HG03039 (cell line): ENCODE measurements at regions not wholly inside any gene's neighbourhood (a gene's known extent, or its start where the extent isn't known, plus 50 kb on each side); places are given as distances from the start of the nearest gene placed in this dataset.

Experiments used
- ATAC-seq: cut with Tn5 transposase; IDR thresholded peaks from one replicate; pipeline ENCODE4 v1.9.1; 2021; ENCODE audit warnings: mild to moderate bottlenecking, moderate library complexity; ENCODE audit not compliant: unreplicated experiment

GRCh38 chr18:33870059-33870458 lies 292.0 kb downstream of the ASXL3 start:
- ATAC-seq = no peak

DNA sequence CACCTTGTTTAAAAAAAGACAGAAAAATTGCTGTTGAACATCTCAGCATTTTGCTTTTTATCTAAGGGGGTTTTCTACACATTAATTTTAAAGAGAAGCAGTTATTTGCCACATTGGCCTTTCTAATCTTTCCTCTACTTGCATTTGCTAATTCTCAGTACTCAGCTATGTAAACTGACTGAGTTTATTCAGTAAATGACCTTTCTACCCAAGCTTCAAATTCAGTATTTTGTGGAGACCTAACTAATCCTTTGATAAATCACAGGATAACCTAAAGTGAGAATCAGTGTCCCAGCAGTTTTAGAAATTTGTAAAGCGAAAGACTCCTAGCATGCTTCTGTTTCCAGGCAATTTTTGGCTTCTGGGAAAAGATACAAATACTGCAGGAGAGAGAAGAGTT lies 288.4 kb downstream of the ASXL3 start:
- no peak for ATAC-seq

DNA sequence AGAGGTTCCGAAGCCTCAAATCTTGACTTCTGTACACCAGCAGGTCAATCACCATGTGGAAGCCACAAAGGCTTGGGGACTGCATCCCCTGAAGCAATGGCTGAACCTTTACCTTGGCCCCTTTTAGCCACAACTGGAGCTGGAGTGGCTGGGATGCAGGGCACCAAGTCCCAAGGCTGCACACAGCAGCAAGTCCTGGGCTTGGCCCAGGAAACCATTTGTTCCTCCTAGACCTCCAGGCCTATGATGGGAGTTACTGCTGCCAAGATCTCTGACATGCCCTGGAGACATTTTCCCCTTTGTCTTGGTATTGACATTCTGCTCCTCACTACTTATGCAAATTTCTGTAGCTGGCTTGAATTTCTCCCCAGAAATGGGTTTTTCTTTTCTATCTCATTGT lies 285.9 kb downstream of the ASXL3 start:
- ATAC-seq = no peak

DNA sequence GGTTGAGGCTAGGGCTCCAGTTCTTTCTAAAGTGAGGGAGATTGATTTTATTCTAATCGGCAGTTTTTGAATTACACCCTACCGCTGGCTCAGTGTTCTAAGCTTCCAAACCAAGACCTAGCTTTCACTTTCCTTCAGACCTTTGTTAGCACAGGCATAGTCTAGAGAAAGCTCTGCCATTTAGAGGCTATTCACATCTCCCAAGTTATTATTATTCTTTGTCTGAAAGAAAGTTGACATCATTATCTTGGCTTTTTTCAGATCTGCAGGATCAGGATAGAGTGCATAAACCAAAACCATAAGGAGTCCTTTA lies 276.8 kb downstream of the ASXL3 start:
- no peak for ATAC-seq

GRCh38 chr18:33854086-33854826 lies 276.2 kb downstream of the ASXL3 start:
- ATAC-seq = no peak

DNA sequence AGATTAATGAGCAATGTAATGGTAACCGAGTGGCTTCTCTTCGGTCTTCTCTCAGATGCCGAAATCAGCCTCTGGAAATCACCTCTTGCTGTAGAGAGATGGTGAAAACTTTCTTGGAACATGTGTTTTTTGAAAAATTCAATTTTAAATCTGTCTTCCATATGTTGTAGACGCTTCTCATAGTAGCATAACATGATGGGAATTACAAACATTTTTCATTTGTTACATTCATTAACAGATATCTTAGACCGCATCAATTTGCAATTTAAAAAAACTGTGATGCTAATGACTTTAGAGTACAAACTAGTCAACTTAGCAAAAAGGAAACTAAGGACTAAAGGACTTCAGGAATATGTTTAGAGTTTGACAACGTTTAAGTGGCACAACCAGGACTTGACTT lies 275.2 kb downstream of the ASXL3 start:
- no peak for ATAC-seq

DNA sequence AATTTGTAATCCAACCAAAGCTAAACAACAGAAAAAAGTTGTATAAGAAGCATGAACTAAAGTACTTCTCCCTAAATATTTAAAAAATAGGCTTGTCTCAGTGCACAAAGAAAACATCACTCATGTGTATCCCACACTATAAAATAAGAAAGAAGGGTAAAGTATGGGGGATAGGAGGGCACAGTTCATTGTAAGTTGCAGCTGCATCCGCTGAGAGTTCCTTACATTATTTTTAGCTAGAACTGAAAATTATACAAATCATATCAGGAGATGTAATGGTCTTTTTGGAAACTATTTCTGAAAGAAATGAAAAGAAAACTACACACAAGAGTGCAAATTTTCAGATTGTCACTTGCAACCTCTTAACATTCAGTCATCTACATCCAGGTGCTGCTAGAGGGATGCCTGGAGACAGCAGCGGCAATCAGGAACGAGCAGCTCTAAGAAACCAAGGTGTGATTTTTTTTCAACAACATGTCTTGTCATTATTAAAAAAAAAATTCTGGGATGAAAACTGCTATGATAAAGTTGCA lies 273.6 kb downstream of the ASXL3 start:
- ATAC-seq = no peak

DNA sequence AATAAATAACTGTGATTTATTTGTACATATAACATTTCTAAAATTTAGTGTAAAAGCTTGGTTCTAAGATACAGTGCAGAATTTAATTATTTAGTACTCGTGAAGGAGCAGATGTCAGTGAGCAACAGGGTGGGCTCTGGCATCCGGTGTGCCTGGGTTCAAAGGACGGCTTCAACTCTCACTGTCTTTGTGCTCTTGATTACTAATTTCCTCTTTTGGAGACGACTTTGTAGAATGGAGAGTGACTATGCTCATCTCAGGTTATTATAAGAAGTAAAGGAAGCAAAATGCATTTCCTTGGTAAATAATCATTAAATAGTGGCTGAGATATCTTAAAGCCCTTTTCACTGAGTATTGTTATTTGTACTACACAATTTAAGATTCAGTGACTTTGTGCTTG lies 271.7 kb downstream of the ASXL3 start:
- ATAC-seq = no peak

DNA sequence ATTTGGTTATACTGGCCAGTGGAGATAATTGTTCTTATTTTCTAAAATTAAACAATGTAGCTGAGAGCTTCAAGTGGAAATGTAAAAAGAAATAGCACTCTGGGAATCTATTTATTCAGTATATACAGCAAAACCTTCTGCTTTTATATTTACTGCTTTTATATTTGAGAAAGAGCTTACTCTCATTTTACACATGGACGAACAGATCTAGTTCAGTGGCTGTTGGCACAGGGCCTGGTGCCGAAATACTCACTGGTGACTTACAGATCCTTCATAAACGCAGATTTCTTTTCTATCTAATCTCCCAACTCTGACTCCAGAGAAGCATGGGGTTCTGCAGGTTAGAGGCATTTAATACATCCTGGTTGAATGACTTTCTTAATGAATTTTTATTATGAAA lies 266.2 kb downstream of the ASXL3 start:
- ATAC-seq = no peak

DNA sequence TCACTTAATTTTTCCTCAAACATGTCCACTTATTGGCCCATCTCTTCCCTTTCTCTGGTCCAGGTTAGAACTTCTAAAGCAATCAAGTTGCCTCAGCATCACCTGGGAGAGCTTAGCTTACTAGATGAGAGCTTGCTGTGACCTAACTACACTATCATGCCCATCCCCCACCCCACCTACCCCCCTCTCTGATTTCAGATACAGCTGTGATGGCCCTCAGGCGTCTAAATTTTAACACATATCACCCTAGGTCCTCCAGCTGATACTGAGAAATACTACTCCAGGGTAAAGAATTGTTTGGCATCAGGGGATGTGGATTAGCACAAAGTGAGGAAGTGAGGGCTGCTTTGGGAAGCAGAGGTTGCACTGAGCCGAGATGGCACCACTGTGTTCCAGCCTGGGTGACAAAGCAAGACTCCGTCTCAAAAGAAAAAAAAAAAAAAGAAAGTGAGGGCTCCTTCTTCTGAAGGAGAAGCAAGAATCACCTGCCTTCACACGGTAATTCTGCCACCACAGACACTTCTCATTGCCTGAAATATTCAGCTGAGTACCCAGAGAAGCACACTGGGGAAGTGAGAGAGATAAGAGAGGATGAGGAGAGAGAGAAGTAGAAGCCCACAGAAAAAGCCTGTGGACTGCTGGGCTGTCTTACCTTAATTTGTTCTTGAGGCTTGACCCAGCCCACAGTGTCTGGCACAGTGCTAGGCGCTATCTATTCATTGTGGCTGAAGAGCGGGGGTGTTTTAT lies 263.4 kb downstream of the ASXL3 start:
- ATAC-seq = no peak

- ATAC-seq = no peak
Measured at GRCh38 chr18:33840212-33840593, 262.2 kb downstream of the ASXL3 start.

DNA sequence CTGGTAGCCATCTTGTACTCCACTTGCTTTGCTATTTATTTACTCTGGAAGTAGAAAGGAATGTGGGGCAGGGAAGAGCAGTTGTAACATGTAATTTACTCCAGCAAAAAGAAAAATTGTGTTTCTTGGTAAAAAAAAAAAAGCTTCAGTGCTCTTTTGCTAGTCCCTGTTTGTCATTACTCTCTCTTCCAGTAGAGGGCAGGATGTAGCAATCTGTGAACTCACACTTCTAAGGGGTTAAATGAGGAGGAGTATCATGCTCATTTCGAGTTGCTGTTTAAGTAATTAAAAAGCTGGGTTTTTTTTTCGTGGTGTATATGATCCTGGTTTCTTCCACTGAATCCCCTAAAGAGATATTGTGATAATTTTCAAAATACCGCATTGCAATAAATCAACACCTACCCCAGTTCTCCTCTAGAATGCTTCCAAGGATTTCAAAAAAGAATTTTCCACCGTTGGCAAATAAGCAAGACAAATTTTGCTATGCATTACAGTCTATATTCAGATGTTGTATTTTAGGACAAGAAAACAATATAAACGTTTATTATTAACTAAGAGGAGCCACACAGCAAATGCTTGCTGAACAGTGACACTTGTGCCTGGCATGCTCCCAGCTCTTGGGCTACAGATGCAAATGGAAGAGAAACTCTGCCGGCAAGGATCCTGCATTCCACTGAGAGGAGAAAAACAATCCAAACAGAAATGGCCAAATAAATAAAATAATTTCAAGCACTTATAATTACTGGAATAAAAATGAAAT lies 261.6 kb downstream of the ASXL3 start:
- peak; percentile 71 for ATAC-seq

- no peak for ATAC-seq
Measured at GRCh38 chr18:33838054-33838453, 260.0 kb downstream of the ASXL3 start.

GRCh38 chr18:33837191-33837590 lies 259.2 kb downstream of the ASXL3 start:
- no peak for ATAC-seq

DNA sequence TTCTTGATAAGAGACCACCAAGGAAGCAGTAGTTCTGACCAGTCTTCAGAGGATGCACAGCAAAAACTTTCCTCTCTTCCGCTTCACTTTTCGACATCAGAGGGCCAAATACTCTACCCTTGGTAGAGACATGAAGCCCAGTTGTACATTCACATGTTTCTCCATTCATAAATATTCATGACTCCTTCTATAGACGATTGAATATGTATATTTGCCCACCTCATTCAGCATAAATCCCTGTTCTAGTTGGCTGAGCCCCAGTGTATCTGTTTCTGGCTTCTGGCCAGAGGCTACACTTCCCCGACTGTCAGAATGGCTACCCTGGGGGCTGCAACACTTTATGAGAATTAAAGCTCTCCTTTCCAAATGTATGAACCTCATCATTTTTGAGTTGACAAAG lies 258.5 kb downstream of the ASXL3 start:
- no peak for ATAC-seq

- ATAC-seq = no peak
Measured at GRCh38 chr18:33835419-33835818, 257.4 kb downstream of the ASXL3 start.

- no peak for ATAC-seq
Measured at GRCh38 chr18:33833842-33834241, 255.8 kb downstream of the ASXL3 start.

GRCh38 chr18:33831424-33831823 lies 253.4 kb downstream of the ASXL3 start:
- no peak for ATAC-seq

GRCh38 chr18:33830213-33830612 lies 252.2 kb downstream of the ASXL3 start:
- ATAC-seq = no peak

DNA sequence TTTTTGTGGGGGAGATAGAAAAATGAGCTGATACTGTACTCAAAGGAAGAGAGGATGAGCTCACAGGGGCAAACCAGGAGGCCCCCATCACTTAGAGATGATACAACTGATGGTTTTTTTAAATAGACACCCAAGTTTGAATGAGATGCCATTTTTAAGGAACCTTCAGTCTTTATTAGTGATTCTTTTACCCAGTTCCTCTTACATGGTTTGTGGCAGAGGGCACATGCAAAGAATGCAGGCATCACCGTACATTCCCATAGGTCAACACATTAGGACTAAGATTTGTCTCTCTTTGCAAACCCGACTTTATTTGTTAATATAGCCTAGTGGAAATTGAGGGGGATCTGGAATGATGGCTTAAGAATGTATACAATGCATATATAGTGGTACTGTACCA lies 250.9 kb downstream of the ASXL3 start:
- ATAC-seq = no peak

DNA sequence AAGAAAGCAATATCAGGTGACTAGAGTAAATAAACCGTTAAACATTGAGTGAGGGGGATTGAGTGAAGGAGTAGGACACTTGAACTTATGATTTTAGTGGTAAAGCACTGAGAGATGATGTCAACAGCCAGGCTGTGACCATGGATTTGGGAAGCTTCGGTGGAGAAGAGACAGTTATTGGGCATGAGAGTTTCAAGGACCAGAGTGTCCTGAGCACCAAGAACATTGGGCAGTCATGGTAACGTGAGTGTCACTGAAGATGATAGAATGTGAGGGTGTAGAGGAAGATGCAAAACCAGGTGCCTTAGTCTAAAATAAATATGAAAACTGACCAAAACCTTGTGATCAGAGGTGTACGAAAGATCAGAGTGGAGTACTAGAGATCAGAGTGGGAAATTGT lies 248.1 kb downstream of the ASXL3 start:
- ATAC-seq = no peak

DNA sequence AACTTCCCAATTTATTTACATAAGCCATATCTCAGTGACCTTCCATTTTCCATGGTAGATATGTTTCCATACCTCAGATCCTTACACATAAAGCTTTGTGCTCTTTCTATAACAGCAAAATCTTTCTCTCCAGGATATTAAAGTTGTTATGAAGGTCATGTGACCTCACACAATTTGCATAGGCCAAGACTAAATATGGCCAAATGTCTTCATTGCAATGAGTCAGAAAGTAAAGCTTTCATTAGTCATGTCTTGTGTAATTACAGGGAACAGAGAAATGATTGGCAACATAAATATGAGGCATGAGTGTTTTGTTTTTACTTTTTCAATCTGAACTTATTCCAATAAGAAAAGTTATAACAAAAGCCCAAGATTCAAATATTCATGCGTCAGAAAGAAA lies 243.5 kb downstream of the ASXL3 start:
- no peak for ATAC-seq
